ENCODE measurements at regions not wholly inside any gene's neighbourhood (a gene's known extent, or its start where the extent isn't known, plus 50 kb on each side); places are given as distances from the start of the nearest gene placed in this dataset.

- no peak for DNase-seq
Measured at GRCh38 chr2:8027387-8027786, 654.5 kb upstream of the ID2 start.

- DNase-seq, result no peak
Measured at GRCh38 chr2:8028036-8028435, 653.8 kb upstream of the ID2 start.

- no peak for DNase-seq
Measured at GRCh38 chr2:8028436-8028835, 653.4 kb upstream of the ID2 start.

GRCh38 chr2:8028981-8029380, 652.9 kb upstream of the ID2 start:
- no peak for DNase-seq

GRCh38 chr2:8030573-8031303, 651.1 kb upstream of the ID2 start:
- no peak for DNase-seq

GRCh38 chr2:8031370-8031769, 650.5 kb upstream of the ID2 start:
- no peak for DNase-seq

GRCh38 chr2:8033546-8034096, 648.2 kb upstream of the ID2 start:
- DNase-seq, result no peak

GRCh38 chr2:8036366-8036765, 645.5 kb upstream of the ID2 start:
- no peak for DNase-seq

GRCh38 chr2:8039732-8040131, 642.1 kb upstream of the ID2 start:
- DNase-seq, result no peak

GRCh38 chr2:8043295-8043694, 638.6 kb upstream of the ID2 start:
- no peak for DNase-seq

- no peak for DNase-seq
Measured at GRCh38 chr2:8044046-8044594, 637.7 kb upstream of the ID2 start.

GRCh38 chr2:8045081-8045614, 636.7 kb upstream of the ID2 start:
- DNase-seq, result no peak

- DNase-seq, result no peak
Measured at GRCh38 chr2:8046849-8047248, 635.0 kb upstream of the ID2 start.

GRCh38 chr2:8049176-8049575, 632.7 kb upstream of the ID2 start:
- DNase-seq, result no peak

- no peak for DNase-seq
Measured at GRCh38 chr2:8049851-8050571, 631.8 kb upstream of the ID2 start.

GRCh38 chr2:8053216-8053615, 628.6 kb upstream of the ID2 start:
- DNase-seq, result no peak

GRCh38 chr2:8054070-8054469, 627.8 kb upstream of the ID2 start:
- DNase-seq, result no peak

GRCh38 chr2:8058652-8059051, 623.2 kb upstream of the ID2 start:
- no peak for DNase-seq

- no peak for DNase-seq
Measured at GRCh38 chr2:8059255-8059654, 622.6 kb upstream of the ID2 start.

- no peak for DNase-seq
Measured at GRCh38 chr2:8059794-8060193, 622.1 kb upstream of the ID2 start.

GRCh38 chr2:8061219-8061618, 620.6 kb upstream of the ID2 start:
- DNase-seq, result no peak

GRCh38 chr2:8064603-8065002, 617.3 kb upstream of the ID2 start:
- no peak for DNase-seq

- DNase-seq, result no peak
Measured at GRCh38 chr2:8065191-8065590, 616.7 kb upstream of the ID2 start.
